GM12878 (cell line): ENCODE measurements at regions not wholly inside any gene's neighbourhood (a gene's known extent, or its start where the extent isn't known, plus 50 kb on each side); places are given as distances from the start of the nearest gene placed in this dataset.

Experiments used
- ATAC-seq: fragments of 200-7000 bp; cut with Tn5 transposase; 3 replicates; pipeline ENCODE4 v1.9.1; 2020; ENCODE audit warnings: mild to moderate bottlenecking, moderate library complexity
- BruUV-seq: library from RNA; stranded (reverse); fragments of 400-500 nt; replicated peaks from 2 replicates; lab custom pipeline; 2021; lab: Mats Ljungman, UMichigan
- CTCF ChIA-PET: fragments of 300-600 bp; sonication (Branson Sonifier 250); formaldehyde crosslinking; extraction: SDS; loops from one replicate; lab custom pipeline; 2021; ENCODE audit warnings: inconsistent platforms; lab: Yijun Ruan, JAX
- POLR2A ChIA-PET: fragments of 350-600 bp; formaldehyde crosslinking; extraction: SDS; loops from one replicate; lab custom pipeline; 2021; ENCODE audit warnings: inconsistent platforms; lab: Charles Lee
- RAD21 ChIA-PET: fragments of 300-600 bp; sonication (Branson Sonifier 250); formaldehyde crosslinking; loops from one replicate; lab custom pipeline; 2023; ENCODE audit warnings: antibody characterized with exemption; ENCODE audit not compliant: unreplicated experiment; lab: Charles Lee
- SMC1A ChIA-PET: fragments of 300-600 bp; sonication (Branson Sonifier 250); formaldehyde crosslinking; loops from one replicate; lab custom pipeline; 2023; ENCODE audit not compliant: unreplicated experiment, uncharacterized antibody; lab: Charles Lee
- DNase-seq: peaks from one replicate; pipeline ENCODE4 v3.0.0-alpha.2; 2011; ENCODE audit warnings: low read depth, low spot score
- FAIRE-seq: peaks from 3 replicates; lab custom pipeline; 2011; peaks lifted over from hg19 to GRCh38; lab: Jason Lieb, UNC
- H2AFZ ChIP-seq: 2 replicates; pipeline ENCODE4 v1.6.0; 2011; ENCODE audit warnings: low read depth, low read length, control low read depth; ENCODE audit not compliant: control insufficient read depth
- H3K27ac ChIP-seq: 2 replicates; pipeline ENCODE4 v1.5.1; 2011; ENCODE audit warnings: control low read depth; ENCODE audit not compliant: control insufficient read depth, insufficient read depth
- H3K27me3 ChIP-seq, 2 experiments: replicated peaks in 1 of 2; 2 replicates each; pipeline versions ENCODE4 v1.6.0 to v1.6.1; 2011; ENCODE audit warnings: low read length in 1 of 2; ENCODE audit not compliant: control insufficient read depth in 2 of 2, insufficient read depth in 2 of 2
- H3K36me3 ChIP-seq, 2 experiments: 2 replicates each; pipeline ENCODE4 v1.5.1; 2011; ENCODE audit warnings: low read length in 1 of 2; ENCODE audit not compliant: control insufficient read depth in 2 of 2, insufficient read depth in 2 of 2
- H3K4me1 ChIP-seq: 2 replicates; pipeline ENCODE4 v1.6.1; 2011; ENCODE audit warnings: mild to moderate bottlenecking, low read length, moderate library complexity, mixed read lengths; ENCODE audit not compliant: control insufficient read depth, insufficient read depth
- H3K4me2 ChIP-seq: 2 replicates; pipeline ENCODE4 v1.6.0; 2011; ENCODE audit warnings: control low read depth; ENCODE audit not compliant: control insufficient read depth, insufficient read depth
- H3K4me3 ChIP-seq: fragments of 200-600 bp; sonication (generic); 2 replicates; pipeline ENCODE4 v1.5.1; 2016
- H3K79me2 ChIP-seq: 2 replicates; pipeline ENCODE4 v1.6.0; 2011; ENCODE audit warnings: low read length; ENCODE audit not compliant: control insufficient read depth, insufficient read depth
- H3K9ac ChIP-seq: 2 replicates; pipeline ENCODE4 v1.8.0; 2011; ENCODE audit warnings: low read length, control low read depth, mixed read lengths; ENCODE audit not compliant: control insufficient read depth, insufficient read depth
- H3K9me3 ChIP-seq: replicated peaks from 3 replicates; pipeline ENCODE4 v1.5.1; 2011; ENCODE audit warnings: mild to moderate bottlenecking, low read length; ENCODE audit not compliant: control insufficient read depth, insufficient read depth
- H4K20me1 ChIP-seq: 2 replicates; pipeline ENCODE4 v1.6.0; 2011; ENCODE audit not compliant: control insufficient read depth, insufficient read depth
- FOXK2 ChIP-seq: fragments of 450-650 bp; IDR thresholded peaks from 2 replicates; pipeline ENCODE4 v1.6.1; 2017; ENCODE audit warnings: mild to moderate bottlenecking, moderate library complexity
- HDAC6 ChIP-seq: fragments of 200-600 bp; sonication (generic); IDR thresholded peaks from one replicate; pipeline ENCODE4 v1.8.0; 2017; ENCODE audit warnings: antibody characterized with exemption; ENCODE audit not compliant: unreplicated experiment
- MTA3 ChIP-seq: IDR thresholded peaks from 2 replicates; pipeline ENCODE4 v1.6.1; 2012; ENCODE audit warnings: low read length, inconsistent platforms, borderline replicate concordance
- NBN ChIP-seq: fragments of 450-650 bp; IDR thresholded peaks from 2 replicates; pipeline ENCODE4 v1.6.1; 2016
- NFXL1 ChIP-seq: fragments of 450-650 bp; IDR thresholded peaks from 2 replicates; pipeline ENCODE4 v1.6.1; 2017; ENCODE audit warnings: antibody characterized with exemption, mild to moderate bottlenecking, borderline replicate concordance
- NR2C1 ChIP-seq: fragments of 450-650 bp; IDR thresholded peaks from 2 replicates; pipeline ENCODE4 v1.6.1; 2017; ENCODE audit warnings: antibody characterized with exemption, mild to moderate bottlenecking, moderate library complexity
- RCOR1 ChIP-seq: conservative IDR thresholded peaks from 2 replicates; pipeline ENCODE4 v1.6.1; 2012; ENCODE audit warnings: low read depth, low read length, improper control_type of control experiment
- SIN3A ChIP-seq: IDR thresholded peaks from 2 replicates; pipeline ENCODE4 v1.6.1; 2012; ENCODE audit warnings: low read depth, low read length, improper control_type of control experiment
- SMARCA5 ChIP-seq: fragments of 450-650 bp; IDR thresholded peaks from 2 replicates; pipeline ENCODE4 v1.6.1; 2017; ENCODE audit warnings: mild to moderate bottlenecking
- SP1 ChIP-seq: IDR thresholded peaks from one replicate; pipeline ENCODE4 v1.6.1; 2011; ENCODE audit warnings: low read depth, low read length
- TAF1 ChIP-seq: IDR thresholded peaks from 2 replicates; pipeline ENCODE4 v1.6.1; 2011; ENCODE audit warnings: mild to moderate bottlenecking, low read depth, low read length, borderline replicate concordance
- ZBED1 ChIP-seq: IDR thresholded peaks from 2 replicates; pipeline ENCODE4 v1.6.1; 2016; ENCODE audit warnings: borderline replicate concordance
- WGBS: methylation state at CpG from one replicate; pipeline ENCODE4 v1.1.6; 2016; ENCODE audit warnings: low lambda C conversion rate; ENCODE audit not compliant: insufficient replicate concordance, insufficient coverage; ENCODE audit errors: missing lambda C conversion rate; 5-methylcytosine and 5-hydroxymethylcytosine counted together
- in situ Hi-C: fragments of 300-500 bp; cut with MboI; formaldehyde crosslinking; loops from 9 replicates; pipeline ENCODE4 v1.14.3; 2018; ENCODE audit warnings: mixed read lengths
- intact Hi-C: fragments of 100-400 bp; cut with micrococcal nuclease; formaldehyde crosslinking; loops from one replicate; pipeline ENCODE4 v1.14.2; 2022; ENCODE audit not compliant: unreplicated experiment
- TF ChIP-seq, protein P1 (sequence below): fragments of 450-650 bp; IDR thresholded peaks from 2 replicates; pipeline ENCODE4 v1.6.1; 2016; ENCODE audit warnings: mild to moderate bottlenecking
- TF ChIP-seq, protein P2 (sequence below): fragments of 450-650 bp; IDR thresholded peaks from 2 replicates; pipeline ENCODE4 v1.6.1; 2018; ENCODE audit warnings: borderline replicate concordance, mild to moderate bottlenecking; ENCODE audit not compliant: partially characterized antibody
- TF ChIP-seq, protein P3 (sequence below): IDR thresholded peaks from 2 replicates; pipeline ENCODE4 v1.6.1; 2012; ENCODE audit warnings: low read length, inconsistent platforms

DNA sequence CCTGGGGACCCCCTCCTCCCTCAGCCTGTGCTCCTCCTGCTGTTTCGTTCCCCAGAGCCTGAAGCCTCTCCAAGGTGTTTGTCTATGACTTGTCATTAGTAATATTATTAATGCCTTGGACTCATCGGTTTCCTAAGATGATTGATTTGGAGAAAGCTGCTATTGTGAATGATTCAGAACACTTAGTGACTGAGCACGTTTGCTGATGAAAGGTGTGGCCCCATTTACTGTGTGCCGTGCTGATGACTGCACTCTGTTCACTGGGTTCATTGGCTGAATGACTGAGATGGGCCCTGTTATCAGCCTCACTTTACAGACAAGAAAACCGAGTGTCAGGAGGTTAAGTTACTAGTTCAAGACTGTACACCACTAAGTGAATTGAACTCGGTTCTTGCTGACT is 111.4 kb downstream of the SPP2 start:
- ChIA-PET RAD21 (no interaction called here), CTCF (no interaction called here), POLR2A (no interaction called here), SMC1A (no interaction called here)
- Histone ChIP-seq H3K9me3 (no peaks in the 10 kb centered on the region), H3K36me3 (no peaks in the 10 kb centered on the region), H3K27me3 (no peaks in the 10 kb centered on the region), H3K4me2 (no peak overlapping the region), H3K79me2 (no peaks in the 10 kb centered on the region), H3K27ac (no peak overlapping the region), H4K20me1 (no peaks in the 10 kb centered on the region; the same call in 1 of the 2 replicates), H3K4me1 (no peaks in the 10 kb centered on the region), H3K4me3 (no peak overlapping the region), H2AFZ (no peak overlapping the region), H3K9ac (no peak overlapping the region)
- ATAC-seq (no peak), FAIRE-seq (no peak), DNase-seq (no peak)
- BruUV-seq = no TSS peak
- 17% methylated on average over 6 of the region's 6 CpGs for WGBS
- in situ Hi-C loops (no loop called here), intact Hi-C loops (no loop called here)
- TF ChIP-seq ZBED1 = no peak
- TF ChIP-seq NFXL1 = no peak
- TF ChIP-seq MTA3 = no peak
- TF ChIP-seq SP1 = no peak
- no peak for TF ChIP-seq FOXK2

DNA sequence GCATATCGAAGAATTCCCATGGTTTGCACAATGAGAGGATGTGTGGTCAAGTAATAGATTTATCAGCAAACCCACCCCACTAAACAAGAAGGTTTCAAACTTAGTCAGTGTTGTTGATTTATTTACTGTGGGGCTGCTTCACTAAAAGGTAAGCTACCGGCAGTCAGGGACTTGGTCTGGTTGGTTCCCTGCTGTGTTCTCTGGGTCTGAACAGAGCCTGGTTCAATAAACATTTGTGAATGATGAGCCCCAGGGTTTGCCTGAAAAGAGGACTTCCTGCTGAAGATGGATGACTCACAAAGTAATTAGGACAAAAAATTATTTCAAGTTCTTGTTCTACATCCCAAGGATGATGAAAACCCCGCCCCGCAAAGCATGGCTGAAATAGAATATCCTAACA is 108.3 kb downstream of the SPP2 start:
- Histone ChIP-seq H3K27me3 (no peaks in the 10 kb centered on the region), H3K4me1 (no peaks in the 10 kb centered on the region), H2AFZ (no peak overlapping the region), H3K9me3 (no peaks in the 10 kb centered on the region), H3K9ac (no peak overlapping the region), H3K36me3 (no peaks in the 10 kb centered on the region), H3K79me2 (no peaks in the 10 kb centered on the region), H3K27ac (no peak overlapping the region), H3K4me2 (no peak overlapping the region), H4K20me1 (no peaks in the 10 kb centered on the region; the same call in 1 of the 2 replicates), H3K4me3 (no peak overlapping the region)
- in situ Hi-C loops = no loop called here
- intact Hi-C loops = no loop called here
- no peak for ATAC-seq
- ChIA-PET RAD21 (no interaction called here), SMC1A (interaction anchor here (0.6 kb wide), 1 partner anchor 955 kb away, joined by 3 read pairs; no protein-coding TSS in a partner anchor), POLR2A (no interaction called here), CTCF (no interaction called here)
- no peak for DNase-seq
- 67% methylated on average over 4 of the region's 4 CpGs for WGBS
- BruUV-seq = no TSS peak
- no peak for FAIRE-seq
- TF ChIP-seq, protein P1, sequence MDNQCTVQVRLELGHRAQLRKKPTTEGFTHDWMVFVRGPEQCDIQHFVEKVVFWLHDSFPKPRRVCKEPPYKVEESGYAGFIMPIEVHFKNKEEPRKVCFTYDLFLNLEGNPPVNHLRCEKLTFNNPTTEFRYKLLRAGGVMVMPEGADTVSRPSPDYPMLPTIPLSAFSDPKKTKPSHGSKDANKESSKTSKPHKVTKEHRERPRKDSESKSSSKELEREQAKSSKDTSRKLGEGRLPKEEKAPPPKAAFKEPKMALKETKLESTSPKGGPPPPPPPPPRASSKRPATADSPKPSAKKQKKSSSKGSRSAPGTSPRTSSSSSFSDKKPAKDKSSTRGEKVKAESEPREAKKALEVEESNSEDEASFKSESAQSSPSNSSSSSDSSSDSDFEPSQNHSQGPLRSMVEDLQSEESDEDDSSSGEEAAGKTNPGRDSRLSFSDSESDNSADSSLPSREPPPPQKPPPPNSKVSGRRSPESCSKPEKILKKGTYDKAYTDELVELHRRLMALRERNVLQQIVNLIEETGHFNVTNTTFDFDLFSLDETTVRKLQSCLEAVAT = no peak
- TF ChIP-seq SMARCA5 = no peak
- no peak for TF ChIP-seq TAF1
- TF ChIP-seq, protein P2, sequence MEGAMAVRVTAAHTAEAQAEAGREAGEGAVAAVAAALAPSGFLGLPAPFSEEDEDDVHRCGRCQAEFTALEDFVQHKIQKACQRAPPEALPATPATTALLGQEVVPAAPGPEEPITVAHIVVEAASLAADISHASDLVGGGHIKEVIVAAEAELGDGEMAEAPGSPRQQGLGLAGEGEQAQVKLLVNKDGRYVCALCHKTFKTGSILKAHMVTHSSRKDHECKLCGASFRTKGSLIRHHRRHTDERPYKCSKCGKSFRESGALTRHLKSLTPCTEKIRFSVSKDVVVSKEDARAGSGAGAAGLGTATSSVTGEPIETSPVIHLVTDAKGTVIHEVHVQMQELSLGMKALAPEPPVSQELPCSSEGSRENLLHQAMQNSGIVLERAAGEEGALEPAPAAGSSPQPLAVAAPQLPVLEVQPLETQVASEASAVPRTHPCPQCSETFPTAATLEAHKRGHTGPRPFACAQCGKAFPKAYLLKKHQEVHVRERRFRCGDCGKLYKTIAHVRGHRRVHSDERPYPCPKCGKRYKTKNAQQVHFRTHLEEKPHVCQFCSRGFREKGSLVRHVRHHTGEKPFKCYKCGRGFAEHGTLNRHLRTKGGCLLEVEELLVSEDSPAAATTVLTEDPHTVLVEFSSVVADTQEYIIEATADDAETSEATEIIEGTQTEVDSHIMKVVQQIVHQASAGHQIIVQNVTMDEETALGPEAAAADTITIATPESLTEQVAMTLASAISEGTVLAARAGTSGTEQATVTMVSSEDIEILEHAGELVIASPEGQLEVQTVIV = no peak
- no peak for TF ChIP-seq HDAC6
- no peak for TF ChIP-seq SIN3A
- no peak for TF ChIP-seq NR2C1
- TF ChIP-seq RCOR1 = no peak
- TF ChIP-seq, protein P3, sequence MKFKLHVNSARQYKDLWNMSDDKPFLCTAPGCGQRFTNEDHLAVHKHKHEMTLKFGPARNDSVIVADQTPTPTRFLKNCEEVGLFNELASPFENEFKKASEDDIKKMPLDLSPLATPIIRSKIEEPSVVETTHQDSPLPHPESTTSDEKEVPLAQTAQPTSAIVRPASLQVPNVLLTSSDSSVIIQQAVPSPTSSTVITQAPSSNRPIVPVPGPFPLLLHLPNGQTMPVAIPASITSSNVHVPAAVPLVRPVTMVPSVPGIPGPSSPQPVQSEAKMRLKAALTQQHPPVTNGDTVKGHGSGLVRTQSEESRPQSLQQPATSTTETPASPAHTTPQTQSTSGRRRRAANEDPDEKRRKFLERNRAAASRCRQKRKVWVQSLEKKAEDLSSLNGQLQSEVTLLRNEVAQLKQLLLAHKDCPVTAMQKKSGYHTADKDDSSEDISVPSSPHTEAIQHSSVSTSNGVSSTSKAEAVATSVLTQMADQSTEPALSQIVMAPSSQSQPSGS = no peak
- TF ChIP-seq NBN = no peak
